ENCODE measurements at regions not wholly inside any gene's neighbourhood (a gene's known extent, or its start where the extent isn't known, plus 50 kb on each side); places are given as distances from the start of the nearest gene placed in this dataset.
"Not testable (repeated sequence)": the region's sequence is repeated elsewhere in the genome, so short reads cannot be mapped to it uniquely, and the experiment has no call there.

DNA sequence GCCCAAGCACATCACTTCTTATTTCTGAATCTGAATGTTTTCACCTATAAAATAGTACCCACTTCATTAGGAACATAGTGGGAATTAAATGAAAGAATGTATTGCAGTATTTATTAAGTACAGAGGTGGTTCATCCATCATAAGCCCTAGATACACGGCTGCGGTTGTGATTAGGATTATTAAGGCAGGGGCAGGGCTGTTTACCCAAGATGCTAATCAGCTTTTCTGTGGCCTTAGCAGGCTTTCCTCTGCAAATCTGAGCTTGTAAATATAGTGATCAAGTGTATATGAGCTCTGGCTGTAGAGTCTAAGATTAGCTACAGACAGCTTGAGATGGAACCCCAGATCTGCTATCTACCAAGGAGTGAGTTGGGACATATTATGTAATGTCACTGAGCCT, 124.1 kb upstream of the ADRA1B start:
- DNase-seq = no peak

DNA sequence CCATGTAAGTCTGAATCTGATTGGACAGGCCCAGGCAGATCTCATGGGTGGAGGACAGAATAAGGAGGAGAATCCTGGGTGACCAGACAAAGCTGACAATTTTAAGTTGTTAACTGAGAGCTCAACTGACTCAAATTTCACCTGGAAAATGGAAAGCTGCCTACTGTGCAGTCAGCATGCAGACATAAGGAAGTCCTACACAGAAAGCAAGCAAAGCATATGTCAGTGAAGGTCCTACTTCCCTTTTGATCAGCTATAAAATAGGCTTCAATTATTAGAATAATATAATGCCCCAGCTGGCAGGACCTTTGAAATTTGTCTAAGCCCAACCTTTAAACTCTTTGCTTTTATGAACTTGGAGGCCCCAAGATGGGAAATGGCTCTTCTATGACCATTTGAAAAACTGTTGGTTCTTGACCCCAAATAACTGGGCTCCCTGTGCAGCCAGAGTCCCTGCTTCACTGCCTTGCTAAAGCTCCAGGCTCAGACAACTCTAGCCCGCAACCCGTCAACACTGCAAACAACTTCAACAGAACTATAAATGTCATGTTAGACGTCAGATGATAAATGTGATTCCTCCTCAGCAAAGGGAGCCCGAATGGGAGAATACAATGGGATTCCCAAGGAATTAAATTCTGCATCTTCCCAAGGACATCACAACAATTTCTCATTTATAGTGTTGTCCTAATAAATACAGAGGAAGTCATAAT, 118.9 kb upstream of the ADRA1B start:
- no peak for DNase-seq

DNA sequence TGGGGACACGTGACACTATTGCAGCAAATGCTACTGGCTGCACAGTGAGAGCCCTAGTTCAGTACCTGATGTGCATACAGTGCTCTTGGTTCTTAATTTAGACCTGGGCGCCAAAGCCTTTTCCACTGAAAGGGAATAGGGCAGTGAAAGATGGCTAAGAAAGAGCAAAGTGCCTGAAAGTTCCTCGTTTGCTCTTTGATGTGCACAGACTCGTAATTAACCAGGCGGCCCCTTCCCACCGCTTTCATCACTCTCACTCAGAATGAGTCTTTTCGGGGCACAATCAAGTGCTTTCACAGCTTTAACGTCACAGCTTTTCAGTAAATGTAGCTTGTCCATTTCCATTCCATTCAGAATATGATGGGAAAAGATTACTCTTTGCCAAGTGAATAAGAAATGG, 116.6 kb upstream of the ADRA1B start:
- DNase-seq = no peak

DNA sequence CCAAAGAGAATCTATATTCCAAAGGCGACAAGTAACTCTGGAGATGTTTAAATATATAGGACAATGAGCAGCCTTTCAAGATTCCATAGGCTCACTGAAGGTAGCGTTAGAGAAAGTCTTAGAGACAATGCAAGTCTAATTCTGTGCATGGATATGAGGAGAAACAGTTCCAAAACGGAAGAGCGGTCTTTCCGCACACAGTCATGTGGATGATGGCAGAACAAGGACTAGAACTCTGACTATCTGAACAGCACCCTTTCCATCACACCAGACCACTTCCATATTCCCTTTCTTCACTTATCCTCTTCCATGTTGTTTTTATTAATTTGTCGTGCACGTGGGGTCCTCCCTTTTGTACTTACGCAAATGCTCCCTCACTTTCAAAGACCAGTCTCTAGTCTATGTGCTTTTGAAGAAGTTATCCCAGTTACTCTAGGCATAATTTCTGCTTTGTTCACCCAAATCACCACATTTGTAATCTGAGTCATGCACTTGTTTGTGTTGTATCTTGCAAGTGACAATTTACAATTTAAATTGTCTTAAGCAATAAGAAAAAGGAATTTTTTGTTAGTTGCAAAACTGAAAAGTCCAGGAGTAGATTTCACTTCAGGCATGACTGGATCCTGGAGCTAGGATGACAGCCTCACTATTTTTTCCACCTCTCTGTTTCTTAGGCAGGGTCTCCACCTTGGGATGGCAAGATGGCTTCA, 116.0 kb upstream of the ADRA1B start:
- no peak for DNase-seq

DNA sequence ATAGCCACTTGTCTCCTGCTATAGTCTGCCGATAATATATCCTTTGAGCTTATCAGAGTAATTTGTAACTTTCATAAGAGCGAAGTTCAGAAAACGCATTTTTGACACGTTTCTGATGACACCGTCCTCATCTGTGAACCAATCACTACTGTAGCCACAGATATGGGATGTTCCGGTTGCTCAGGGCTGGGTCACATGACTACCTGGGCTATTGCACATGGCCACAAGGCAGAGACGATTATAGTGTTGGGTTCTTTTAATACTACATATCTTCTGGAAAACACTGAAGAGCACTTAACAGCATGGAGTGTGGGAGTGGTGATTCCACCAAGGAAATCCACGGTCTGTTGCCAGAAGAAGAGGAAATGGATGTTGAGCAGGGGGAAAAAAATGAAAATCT, 115.0 kb upstream of the ADRA1B start:
- no peak for DNase-seq

DNA sequence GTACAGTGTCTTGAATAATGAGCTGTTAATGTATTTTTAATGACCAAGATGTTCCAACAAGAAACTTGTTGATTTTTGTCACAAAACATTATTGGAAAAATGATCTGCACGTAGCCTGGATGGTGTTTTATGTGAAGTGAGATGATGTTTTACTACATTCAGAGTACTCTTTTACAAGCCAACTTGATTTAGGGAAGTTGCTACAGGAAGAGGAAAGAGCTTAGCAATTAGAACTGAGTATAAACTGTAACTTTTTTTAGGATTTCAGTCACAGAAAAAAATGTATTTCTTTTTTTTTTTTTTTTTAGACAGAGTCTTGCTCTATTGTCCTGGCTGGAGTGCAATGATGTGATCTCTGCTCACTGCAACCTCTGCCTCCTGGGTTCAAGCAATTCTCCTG, 113.6 kb upstream of the ADRA1B start:
- no peak for DNase-seq

DNA sequence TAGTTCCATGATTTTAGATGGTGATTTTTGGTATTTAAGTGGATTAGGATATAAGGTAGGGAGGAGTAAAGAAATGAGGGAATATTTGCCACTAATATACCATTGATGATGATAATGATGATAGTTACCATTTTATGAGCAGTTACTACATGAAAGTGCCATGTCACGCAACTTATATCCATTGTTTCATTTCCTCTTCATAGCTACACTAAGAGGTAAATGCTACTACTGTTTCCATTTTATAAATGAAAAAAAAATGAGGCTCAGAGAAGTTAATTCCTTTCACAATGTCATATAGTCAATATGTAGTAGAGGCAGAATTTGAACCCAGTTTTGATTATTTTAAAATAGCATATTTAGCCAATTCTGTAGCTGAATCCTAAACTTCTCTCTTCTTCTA, 112.2 kb upstream of the ADRA1B start:
- DNase-seq = no peak

DNA sequence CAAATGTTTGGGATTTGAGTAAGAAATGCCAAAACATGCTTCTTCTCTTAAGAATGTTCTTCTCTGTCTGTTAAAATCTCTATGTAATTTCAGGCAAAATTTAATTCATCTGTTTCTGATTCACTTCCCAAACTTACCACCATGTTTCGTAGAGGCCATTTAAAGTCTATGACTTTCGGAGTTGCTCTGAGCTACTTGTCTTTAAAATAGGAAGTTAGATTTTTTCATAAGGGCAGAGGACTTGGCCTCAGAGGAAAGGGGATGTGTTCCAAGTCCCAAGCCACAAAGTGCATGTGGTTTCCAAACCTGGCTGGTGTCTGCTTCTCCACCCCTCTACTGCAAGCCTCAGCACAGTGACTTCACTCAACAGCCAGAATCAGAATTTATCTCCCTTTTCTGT, 111.3 kb upstream of the ADRA1B start:
- peak; percentile 12 for DNase-seq

DNA sequence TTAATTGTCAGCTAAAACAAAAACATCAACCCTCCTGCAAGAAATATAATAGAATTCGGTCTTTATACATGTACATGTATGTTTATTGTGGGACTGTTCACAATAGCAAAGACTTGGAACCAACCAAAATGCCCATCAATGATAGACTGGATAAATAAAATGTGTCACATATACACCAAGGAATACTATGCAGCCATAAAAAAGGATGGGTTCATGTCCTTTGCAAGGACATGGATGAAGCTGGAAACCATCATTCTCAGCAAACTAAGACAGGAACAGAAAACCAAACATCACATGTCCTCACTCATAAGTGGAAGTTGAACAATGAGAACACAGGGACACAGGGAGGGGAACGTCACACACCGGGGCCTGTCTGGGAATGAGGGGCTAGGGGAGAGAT, 109.1 kb upstream of the ADRA1B start:
- DNase-seq = not testable (repeated sequence)

DNA sequence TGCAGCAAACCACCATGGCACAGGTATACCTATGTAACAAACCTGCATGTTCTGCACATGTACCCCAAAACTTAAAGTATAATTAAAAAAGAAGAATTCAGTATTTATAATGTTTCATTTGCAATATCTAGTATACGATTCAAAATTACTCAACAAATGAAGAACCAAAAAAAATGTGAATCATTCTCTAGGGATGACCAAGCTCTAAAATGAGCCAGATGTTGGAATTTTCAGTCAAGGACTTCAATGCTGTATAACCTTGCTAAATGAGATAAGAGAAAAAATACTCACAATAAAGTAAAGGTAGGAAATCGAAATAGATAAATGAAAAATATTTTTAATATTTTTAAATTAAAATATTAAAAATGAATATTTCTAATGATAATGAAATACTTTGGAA, 108.7 kb upstream of the ADRA1B start:
- DNase-seq = no peak

DNA sequence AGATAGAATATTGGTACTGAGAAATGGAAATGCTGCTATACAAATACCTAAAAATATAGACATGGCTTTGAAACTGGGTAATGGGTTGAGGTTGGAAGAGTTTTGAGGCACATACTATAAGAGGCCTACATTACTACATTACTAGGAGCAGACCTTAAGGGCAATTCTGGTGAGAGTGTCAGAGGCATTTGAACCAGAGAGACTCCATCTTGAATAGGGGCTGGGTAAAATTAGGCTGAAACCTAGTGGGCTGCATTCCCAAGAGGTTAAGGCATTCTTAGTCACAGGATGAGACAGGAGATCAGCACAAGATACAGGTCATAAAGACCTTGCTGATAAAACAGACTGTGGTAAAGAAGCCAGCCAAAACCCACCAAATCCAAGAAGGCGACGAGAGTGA, 104.6 kb upstream of the ADRA1B start:
- no peak for DNase-seq

DNA sequence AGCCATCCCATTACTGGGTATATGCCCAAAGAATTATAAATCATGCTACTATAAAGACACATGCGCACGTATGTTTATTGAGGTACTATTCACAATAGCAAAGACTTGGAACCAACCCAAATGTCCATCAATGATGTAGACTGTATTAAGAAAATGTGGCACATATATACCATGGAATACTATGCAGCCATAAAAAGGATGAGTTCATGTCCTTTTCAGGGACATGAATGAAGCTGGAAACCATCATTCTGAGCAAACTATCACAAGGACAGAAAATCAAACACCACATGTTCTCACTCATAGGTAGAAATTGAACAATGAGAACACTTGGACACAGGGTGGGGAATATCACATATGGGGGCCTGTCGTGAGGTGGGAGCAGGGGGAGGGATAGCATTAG, 103.5 kb upstream of the ADRA1B start:
- DNase-seq = not testable (repeated sequence)

DNA sequence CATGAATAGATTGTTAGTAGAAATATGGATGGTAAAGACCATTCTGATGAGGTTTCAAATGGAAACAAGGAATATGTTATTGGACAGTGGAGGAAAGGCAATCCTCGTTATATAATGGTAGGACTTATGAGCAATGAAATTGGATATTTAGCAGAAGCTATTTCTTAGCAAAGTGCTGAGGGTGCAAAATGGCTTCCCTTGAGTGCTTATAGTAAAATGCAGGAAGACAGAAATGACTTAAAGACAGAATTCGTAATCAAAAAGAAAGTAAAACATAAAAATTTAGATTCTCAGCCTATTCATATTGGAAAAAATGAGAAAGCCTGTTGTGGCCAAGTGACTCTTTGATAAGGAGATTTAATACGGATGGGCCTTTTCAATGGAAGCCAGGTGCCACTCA, 102.1 kb upstream of the ADRA1B start:
- DNase-seq = no peak

DNA sequence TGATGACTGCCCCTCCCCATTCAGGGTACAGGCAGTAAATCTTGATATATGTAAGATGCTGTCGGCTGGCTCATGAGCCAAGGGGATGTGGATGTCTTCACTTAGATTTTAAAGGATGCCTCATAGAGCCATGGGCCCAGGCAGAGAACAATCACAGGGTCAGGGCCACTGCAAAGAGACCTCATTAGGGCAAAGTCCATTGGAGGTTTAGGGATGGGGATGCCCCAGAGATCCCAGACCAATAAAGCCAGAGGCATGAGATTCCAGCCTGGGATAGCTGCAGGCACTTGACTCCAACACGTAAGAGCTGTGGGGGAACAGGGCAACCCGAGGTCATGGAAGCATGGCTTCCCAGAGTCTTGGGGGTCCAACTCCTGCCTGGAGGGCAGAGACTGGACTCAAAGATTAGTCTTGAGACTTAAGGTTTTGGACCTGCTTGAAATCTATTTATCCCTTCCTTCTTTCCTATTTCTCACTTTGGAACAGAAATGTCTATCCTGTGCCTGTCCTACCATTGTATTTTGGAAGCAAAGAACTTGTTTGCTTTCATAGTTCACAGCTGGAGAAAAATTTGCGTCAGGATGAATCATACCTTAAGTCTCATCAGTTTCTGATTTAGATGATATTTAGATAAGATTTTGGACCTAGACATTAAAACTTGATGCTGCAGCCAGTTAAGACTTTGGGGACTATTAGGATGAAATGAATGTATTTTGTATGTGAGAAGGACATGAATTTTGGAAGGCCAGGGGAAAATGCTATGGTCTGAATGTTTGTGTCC, 101.3 kb upstream of the ADRA1B start:
- no peak for DNase-seq

DNA sequence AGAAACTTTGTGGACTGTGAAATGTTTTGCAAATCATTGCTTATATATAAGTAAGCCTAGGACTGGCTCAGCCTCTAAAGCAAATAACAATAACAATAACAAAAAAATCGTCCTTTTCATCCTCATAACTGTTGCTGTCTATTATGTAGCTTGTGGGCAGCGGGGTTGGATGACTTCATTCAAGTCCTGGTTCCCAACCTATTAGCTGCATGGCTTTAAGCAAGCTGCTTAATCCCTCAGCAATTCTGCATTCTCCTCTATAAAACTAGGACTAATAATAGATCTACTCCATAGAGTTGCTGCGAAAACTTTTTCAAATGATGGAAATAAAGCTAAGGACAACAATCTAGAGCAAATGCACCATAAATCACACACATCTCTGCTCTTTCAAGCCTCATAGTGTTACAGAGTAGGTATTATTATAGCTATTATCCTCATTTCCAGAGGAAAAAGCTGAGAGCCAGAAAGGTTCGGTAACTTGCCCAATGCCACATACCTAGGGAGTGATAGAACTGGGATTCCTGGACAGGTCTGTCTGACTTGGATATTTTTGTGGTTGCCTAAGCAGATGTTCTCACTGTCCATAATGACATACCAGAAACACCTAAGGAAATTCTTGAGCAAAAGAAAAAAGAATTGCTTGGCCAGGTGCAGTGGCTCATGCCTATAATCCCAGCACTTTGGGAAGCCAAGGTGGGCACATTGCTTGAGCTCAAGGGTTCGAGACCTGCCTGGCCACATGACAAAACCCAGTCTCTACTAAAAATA, 98.8 kb upstream of the ADRA1B start:
- no peak for DNase-seq

DNA sequence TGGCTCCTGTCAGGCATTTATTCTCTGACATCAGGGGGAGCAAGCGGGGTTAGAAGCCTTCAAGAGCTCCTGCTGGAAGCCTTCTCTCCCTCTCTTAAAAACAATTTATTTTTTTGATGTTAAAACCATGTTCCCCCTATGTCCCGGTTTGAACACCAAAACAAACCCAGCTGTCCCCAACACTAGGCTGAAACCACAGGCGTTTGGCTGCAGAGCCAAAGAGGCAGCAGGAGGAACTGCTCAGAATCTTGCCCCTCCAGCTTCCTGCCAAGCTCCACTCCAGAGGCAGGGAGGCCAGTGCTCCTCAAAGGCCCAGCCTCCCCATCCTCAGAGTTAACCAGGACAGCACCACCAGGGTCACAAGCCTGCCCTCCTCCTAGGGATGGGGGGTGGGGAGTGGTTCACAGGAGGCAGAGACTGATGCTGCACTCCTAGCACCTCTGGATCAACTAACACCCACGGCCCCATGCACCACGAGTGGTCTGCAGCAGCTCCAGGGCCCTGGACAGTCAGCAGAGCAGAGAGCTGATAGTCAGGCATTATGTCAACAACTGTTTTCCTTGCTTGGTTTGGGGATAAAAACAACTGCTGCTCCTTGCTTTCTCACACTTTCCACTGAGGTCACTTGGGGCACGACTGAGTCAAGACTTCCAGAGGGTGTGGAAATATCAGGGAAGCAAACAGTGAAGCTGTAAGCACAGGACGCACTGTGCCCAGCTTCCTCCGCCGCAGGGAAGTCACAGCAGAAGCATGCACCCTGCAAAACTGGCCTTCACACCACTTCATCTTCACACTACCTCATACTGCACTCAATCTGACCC, 96.5 kb upstream of the ADRA1B start:
- no peak for DNase-seq

DNA sequence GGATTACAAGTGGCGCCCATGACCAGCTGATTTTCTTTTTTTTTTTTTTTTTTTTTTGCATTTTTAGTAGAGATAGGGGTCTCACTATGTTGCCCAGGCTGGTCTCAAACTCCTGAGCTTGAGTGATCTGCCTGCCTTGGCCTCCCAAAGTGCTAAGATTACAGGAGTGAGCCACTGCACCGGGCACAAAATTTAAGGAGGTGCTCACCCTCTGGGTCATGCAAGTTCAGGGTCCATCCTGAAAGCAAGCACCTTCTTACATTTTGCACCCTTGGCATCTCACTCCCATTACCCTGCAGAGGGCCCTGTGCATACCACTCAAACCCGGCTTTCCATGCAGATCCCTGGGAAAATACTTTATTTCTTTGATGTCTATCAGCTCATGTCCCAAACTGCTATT, 95.6 kb upstream of the ADRA1B start:
- no peak for DNase-seq

DNA sequence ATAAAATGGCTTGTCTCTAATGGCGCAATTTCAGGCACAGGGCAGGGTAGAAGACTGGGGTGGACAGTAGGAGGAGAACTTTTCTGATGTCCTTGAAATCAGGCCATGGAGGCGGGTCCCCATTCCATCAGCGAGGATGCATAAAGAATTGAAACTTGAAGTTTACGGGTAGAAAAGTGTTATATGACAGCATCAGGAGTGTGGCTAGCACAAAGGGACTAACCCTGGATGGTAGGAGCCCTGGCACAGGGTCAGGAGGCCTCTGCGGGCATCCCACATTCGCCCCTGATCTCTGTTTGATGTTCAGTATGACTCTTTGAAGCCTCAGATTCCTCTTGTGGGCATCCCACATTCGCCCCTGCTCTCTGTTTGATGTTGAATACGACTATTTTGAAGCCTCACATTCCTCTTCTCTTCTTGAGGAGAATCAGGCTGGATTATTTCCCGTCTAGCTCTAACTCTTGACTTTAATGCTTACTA, 94.8 kb upstream of the ADRA1B start:
- no peak for DNase-seq

DNA sequence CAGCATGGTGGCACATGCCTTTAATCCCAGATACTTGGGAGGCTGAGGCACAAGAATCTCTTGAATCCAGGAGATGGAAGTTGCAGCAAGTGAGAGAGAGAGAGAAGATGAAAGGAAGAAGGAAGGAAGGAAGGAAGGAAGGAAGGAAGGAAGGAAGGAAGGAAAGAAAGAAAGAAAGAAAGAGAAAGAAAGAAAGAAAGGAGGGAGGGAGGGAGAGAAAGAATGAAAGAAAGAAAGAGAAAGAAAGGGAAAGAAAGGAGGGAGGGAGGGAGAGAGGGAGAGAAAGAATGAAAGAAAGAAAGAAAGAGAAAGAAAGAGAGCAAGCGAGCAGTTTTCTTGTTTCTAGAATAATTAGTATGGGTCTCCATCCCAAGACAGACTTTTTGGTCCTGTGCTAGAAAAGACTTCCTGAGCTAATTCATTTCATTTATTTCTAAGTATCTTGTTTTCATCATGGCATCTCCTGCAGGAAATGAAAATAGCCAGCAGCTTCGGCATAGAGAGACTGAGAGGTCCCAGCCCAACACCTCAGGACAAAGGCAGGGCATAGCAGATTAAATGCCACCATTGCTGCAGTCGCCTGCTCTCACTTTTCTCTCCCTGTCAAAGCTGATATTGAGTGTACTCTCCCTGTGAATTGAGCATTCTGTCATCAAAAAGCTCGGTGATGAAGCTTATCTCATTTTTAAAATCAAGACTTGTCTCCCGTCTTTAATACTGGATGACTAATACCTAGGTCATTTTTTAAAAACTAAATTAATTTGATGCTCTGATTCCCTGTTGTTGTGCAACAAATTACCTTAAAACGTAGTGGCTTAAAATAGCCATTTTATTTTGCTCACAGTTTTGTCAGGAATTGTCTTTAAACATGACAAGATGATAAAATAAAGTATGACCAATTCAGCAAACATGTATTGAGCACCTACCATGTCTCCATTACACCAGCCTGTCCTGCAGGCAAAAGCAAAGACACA, 91.8 kb upstream of the ADRA1B start:
- no peak for DNase-seq

DNA sequence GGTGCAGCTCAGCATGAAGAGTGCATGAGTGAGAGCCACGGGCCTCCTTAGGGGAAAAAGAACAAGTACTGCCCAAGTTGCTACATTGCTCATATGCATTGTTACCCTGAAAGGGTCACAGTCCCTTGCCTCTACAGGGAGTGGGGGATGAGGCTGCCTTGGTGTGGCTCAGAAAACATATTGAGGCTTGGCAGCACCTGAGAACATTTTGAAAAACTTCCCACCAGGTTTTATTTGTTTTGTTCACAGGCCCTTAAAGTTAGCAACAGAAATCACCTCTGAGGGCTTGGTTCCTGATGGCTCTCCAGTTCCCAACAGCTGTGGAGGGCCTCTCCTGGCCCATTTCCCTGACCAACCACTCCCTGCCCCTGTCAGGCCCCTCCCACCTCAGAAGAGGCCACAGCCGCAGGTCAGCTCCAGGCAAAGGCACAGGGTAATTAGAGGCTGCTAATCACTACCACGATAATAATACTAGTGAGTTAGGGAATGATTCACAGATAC, 90.7 kb upstream of the ADRA1B start:
- no peak for DNase-seq
